LNCAP (cell line): ENCODE measurements at regions not wholly inside any gene's neighbourhood (a gene's known extent, or its start where the extent isn't known, plus 50 kb on each side); places are given as distances from the start of the nearest gene placed in this dataset.

Experiments used
- TF ChIP-seq, protein P1 (sequence below): fragments of 450-650 bp; IDR thresholded peaks from 2 replicates; pipeline ENCODE4 v1.5.1; 2017; ENCODE audit warnings: mild to moderate bottlenecking

DNA sequence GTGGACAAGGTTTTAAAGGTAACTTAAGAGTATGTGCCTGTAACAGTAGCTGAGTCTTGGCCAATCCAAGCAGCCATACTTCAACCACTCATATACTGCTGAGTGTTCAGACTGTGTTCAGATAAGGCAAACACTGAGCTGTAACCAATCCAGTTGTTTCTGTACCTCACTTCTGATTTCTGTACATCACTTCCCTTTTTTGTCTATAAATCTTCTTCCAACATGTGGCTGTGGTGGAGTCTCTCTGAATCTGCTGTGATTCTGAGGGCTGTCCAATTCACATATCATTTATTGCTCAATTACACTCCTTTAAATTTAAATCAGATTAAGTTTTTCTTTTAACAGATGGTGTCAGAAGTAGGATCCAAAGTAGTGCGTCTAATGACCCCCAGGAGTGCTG is 149.5 kb upstream of the PHF14 start:
- TF ChIP-seq, protein P1, sequence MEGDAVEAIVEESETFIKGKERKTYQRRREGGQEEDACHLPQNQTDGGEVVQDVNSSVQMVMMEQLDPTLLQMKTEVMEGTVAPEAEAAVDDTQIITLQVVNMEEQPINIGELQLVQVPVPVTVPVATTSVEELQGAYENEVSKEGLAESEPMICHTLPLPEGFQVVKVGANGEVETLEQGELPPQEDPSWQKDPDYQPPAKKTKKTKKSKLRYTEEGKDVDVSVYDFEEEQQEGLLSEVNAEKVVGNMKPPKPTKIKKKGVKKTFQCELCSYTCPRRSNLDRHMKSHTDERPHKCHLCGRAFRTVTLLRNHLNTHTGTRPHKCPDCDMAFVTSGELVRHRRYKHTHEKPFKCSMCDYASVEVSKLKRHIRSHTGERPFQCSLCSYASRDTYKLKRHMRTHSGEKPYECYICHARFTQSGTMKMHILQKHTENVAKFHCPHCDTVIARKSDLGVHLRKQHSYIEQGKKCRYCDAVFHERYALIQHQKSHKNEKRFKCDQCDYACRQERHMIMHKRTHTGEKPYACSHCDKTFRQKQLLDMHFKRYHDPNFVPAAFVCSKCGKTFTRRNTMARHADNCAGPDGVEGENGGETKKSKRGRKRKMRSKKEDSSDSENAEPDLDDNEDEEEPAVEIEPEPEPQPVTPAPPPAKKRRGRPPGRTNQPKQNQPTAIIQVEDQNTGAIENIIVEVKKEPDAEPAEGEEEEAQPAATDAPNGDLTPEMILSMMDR, result no peak

DNA sequence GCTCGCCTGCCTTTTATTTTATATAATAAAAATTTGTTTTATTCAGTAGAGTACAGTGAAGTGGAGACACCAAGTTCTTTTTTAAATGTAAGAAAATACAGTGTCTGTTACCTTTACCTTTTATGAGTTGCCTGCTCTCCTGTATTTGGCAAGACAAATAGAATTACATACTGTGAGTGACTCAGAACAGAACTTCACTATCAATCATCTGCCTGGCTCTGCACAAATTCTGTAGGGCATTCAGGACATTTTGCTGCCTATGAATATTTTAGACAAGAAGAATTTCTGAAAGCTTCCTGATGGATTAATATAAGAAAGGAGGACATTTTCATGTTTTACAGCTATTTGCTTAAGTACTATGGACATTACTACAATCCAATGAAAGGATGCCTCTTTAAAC is 135.4 kb upstream of the PHF14 start:
- TF ChIP-seq, protein P1, result no peak

DNA sequence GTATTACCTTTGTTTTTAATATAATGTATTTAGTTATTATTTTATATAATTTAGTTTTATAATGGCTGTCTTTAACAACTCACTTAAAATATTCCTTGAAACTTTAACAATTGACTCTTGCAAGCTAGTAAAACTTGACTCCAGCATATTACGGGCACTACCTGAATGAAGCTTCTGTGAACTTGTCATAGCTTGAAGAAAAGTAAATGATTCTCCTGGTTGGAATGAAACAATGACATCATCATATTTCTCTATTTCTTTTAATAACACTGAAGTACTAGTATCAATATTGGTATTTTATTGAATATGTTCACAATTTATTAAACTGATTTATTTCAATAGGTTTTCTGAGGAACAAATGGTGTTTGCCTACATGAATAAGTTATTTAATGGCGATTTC is 128.4 kb upstream of the PHF14 start:
- TF ChIP-seq, protein P1, result no peak

DNA sequence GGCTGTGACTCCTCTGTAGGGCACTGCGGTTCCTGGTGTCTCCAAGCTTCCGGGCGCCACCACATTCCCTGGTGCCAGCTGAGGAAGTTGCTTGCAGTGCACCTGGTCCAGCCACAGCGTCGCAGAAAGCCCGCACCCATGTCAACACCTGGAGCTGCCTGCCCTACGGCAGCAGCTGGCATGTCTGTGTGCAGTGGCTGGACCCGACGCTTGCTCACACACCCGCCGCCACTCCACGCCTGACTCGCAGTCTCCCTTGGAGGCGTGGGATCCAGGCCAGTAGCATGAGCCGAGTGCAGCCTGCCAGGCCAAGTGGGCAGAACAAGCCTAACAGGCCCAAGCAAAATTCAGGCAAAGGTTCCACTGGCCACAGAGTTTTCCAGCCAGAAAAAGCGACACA is 118.1 kb upstream of the PHF14 start:
- TF ChIP-seq, protein P1, result no peak

DNA sequence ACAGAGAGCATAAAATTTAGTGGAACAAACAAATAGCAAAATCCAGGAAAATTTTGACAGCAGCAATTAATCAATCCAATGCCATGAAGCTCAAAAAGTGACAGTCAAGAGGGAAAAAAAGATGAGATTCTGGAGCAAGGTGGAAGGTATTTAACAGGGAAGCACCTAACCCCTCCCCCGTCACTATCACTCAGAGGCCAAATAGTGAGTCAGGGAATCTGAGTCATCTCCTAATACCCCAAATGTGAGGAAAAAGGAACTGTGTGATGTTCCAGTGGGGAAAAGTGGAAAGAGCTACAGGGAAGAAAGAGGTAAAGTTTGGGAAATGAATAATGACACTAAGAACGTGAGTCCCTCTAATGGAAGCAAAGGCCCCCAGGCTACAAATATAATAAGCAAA is 113.2 kb upstream of the PHF14 start:
- TF ChIP-seq, protein P1, result no peak

DNA sequence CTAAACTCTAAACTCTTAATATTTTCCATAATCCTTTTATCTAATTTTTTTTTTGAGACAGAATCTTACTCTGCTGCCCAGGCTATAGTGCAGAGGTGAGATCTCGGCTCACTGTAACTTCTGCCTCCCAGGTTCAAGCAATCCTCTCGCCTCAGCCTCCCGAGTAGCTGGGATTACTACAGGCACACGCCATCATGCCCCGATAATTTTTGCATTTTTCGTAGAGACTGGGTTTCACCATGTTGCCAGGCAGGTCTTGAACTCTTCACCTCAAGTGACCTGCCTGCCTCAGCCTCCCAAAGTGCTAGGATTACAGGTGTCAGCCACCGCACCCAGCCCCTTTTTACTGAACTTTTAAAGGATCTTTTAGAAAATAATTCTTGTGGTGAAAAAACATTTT is 110.2 kb upstream of the PHF14 start:
- TF ChIP-seq, protein P1, result no peak

DNA sequence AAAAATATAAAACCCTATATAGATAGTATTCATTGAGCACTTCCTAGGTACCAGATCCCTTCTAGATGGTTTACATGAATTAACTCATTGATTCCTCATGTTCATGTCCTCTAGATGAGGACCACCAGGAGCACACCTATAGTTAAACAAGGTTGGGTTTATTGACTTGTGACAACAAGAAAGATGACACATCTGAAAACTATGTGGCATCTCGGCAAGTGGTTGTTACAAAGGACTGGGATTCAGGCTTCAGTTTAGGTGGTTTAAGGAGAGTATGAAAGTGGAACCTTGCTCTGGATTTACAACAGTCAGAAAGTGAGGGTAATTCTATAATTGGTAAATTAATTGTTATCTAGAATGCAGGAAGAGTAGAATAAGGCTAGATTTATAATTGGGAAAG is 99.0 kb upstream of the PHF14 start:
- TF ChIP-seq, protein P1, result no peak

DNA sequence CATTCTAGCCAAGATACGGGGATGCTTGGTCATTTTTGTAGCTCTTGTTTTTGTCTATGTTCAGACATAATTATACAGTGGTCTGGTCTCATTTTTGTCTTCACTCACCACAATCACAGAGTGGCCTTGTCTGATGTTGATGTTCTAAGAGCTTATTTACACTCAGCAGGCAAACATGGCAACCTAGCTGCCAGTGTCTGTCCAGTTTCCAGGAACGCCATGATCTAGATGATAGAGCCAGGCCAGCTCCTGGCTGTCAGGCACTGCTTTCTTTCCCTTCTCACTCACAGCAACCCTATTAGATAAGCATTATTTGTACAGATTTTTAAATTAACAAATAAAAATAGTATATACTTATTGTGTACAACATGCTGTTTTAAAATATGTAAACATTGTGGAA is 98.6 kb upstream of the PHF14 start:
- TF ChIP-seq, protein P1, result no peak
